UCSD-AML1 (cell line): ENCODE measurements at regions not wholly inside any gene's neighbourhood (a gene's known extent, or its start where the extent isn't known, plus 50 kb on each side); places are given as distances from the start of the nearest gene placed in this dataset.
"Not testable (repeated sequence)": the region's sequence is repeated elsewhere in the genome, so short reads cannot be mapped to it uniquely, and the experiment has no call there.

Source experiments
- DNase-seq: peaks from one replicate; lab custom pipeline; 2025; ENCODE audit not compliant: unreplicated experiment; lab: John Stamatoyannopoulos, UW

- DNase-seq, result no peak
Measured at GRCh38 chr6:165854061-165854862, 191.2 kb upstream of the PDE10A start.

GRCh38 chr6:165852676-165853075 is 189.6 kb upstream of the PDE10A start:
- DNase-seq, result no peak

GRCh38 chr6:165850434-165851019 is 187.5 kb upstream of the PDE10A start:
- DNase-seq, result peak; percentile 74

DNA sequence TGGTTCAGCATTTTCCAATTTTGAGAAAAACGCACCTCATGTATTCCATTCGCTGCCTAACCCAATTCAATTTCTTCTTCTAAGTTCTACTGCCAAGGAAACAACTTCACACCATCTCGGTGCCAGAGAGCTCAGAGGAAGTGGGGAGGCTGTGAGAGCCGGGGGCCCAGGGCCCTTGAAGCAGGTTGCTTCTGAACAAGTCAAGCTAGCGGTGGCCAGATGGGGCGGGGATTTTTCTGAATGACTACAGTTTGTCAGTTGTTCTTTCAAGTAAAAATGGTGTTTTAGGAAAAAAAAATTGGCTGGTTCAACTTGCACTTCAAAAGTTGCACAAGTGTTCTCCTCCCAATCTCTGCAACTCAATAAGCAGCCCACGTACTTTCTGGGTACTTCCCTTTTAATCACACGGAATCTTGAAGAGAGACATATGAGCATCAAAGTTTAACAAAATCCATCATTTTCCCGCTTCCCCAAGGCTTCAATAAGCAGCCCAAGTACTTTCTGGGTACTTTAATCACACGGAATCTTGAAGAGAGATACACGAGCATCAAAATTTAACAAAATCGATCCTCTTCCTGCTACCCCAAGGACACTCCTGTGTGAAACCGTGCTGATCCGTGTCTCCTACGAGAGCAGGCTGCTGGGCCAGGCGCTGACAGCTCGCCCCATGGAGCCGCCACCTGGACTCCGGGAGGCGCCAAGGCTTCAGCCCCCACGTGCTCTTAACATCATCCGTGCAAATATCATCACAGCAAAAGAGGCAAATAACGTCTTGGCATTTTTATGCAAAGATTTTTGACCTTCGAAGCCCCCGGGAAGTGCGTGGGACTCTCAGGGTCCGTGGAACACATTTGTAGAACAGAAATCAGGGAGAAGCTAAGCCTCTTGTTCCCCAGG is 186.7 kb upstream of the PDE10A start:
- DNase-seq, result no peak

DNA sequence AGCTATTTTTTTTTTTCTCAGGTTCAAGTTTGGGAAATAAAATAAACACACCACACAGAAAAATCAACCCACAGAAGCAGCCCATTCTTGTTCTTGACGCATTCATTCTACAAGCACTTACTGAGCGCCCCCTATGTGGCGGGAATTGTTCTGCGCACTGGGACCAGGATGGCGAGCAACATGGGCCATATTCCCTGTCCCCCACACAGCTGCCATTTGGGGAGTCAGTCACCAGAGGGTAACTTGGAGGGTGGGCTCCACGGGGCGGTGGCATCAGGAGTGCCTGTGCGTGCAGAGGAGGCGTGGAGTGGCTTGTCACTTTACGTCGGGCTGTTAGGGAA is 185.0 kb upstream of the PDE10A start:
- DNase-seq, result no peak

DNA sequence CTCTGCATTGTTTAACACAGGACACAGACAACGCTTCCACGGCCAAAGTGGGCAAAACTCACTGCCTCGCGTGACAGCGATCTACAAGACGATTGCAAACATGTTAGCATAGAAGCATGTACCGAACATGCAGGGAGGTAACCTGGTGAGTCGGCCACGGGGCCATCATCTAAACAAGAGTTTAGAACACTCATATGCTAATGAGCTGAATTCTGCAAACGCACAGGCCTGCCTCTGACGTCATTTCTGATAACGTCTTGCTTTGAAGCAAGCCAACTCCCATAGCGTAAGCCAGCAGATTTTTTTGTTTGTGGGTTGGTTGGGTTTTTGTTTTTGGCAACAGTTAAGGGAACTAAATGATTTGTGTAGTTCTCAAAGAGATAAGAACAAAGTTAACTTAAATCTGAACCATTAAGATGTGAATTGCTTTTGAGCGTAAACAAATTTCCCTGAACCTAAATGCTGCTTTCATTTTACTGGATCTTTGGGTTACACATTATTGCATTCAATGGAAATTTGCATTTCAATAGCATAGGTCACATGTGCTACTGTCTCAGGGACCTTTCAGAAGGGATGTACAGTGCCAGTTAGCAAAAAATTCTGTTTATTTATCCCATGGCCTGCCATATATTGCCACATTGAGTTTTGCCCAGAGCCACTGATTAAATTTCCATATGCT is 184.5 kb upstream of the PDE10A start:
- DNase-seq, result no peak

- DNase-seq, result no peak
Measured at GRCh38 chr6:165846123-165846966, 183.3 kb upstream of the PDE10A start.

GRCh38 chr6:165845493-165845892 is 182.5 kb upstream of the PDE10A start:
- DNase-seq, result no peak

DNA sequence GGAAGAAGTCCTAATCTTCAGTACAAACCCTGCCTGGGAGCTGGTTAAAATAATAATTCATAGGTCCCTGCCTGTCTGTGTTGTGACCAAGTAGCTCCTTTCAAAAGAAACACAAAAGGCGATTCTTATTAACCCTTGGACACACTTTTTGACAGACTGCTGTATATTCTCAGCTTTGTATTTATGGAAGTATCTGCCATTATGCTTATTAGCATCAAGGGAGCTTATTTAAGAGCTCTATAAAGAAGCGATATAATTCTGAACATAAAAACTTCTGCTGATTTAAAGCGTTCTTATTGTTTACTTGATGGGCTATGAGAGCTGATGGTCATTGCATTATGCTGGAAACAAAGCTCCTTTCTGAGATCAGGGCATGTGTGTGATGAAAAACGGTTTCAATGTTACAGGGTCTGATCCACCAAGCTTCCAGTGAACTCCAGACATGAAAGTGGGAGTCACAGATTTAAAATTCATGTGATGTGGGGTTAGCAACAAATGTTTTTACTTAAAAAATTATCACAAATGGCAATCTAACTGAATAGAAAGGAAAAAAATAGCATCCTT is 181.8 kb upstream of the PDE10A start:
- no peak for DNase-seq

DNA sequence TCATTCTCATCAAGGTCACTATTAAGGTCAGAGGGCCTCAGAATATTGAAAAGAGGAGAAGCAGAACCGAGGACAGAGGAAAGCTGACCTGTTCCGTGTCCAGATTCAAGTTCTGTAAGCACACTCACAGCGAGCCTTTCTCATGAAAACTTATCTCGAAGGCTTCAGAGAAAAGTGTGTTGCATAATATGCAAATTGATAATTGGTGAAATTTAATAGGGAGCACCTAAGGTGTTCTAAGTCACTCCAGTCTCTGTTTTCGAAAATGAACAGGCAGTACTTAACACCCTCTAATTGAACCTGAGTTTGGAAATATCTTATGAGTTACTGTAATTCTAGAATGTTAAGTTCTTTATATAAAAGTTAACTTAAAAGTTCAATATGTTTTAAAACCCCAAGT is 181.2 kb upstream of the PDE10A start:
- no peak for DNase-seq

DNA sequence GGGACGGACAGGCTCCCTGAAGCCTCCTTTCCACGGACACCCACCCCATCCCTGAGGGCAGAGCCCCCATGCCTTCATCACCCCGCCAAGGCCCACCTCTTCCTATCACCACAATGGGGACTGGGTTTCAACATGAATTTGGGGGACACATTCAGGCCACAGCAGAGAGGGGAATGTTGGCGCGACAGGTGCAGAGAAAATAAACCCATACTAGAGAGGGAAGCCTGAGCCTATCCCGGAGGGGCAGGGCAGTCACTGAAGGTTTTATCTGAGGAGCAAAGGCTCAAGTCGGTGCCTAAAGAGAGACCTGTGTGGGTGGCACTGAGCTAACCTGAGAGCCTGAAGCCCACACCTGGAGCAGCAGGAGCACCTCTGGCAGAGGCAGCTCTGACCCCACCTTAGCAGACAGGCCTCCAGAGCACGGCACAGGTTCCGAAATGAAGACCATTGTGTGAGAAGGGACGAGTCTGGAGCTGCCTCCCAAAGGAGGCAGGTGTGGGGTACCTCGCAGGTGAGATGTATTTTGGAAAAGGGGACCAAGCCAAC is 180.6 kb upstream of the PDE10A start:
- DNase-seq, result no peak

- no peak for DNase-seq
Measured at GRCh38 chr6:165843121-165843520, 180.1 kb upstream of the PDE10A start.

DNA sequence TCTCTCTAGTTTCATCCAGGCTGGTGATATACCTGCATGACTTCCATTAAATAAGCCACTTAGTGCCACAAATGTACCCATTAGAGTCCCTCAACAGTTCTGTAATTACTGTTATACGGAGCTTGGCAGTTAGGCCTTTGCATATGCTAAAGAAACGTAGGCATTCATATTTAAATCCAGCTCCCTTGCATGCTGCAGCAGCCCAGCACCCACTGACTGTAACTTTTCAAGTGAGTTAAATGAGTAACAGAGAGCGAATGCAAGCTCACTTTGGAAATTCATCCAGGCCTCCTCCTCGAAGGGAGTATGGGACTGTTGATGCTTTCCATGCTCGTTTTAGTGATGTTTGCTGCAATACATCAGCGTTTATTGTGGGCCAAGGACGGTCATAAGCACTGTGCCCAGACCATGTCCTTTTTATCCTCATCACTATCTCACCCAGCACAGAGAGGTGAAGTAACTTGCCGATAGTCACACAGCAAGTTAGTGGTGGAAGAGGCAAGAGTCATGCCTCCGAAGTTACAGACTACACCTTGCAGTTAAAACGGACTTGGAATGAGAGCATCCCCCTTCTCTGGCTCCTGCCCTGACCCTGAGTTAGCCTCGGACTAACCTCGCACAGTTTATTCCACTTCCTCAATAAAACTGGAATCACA is 179.4 kb upstream of the PDE10A start:
- no peak for DNase-seq

GRCh38 chr6:165841153-165841558 is 178.1 kb upstream of the PDE10A start:
- DNase-seq, result no peak

DNA sequence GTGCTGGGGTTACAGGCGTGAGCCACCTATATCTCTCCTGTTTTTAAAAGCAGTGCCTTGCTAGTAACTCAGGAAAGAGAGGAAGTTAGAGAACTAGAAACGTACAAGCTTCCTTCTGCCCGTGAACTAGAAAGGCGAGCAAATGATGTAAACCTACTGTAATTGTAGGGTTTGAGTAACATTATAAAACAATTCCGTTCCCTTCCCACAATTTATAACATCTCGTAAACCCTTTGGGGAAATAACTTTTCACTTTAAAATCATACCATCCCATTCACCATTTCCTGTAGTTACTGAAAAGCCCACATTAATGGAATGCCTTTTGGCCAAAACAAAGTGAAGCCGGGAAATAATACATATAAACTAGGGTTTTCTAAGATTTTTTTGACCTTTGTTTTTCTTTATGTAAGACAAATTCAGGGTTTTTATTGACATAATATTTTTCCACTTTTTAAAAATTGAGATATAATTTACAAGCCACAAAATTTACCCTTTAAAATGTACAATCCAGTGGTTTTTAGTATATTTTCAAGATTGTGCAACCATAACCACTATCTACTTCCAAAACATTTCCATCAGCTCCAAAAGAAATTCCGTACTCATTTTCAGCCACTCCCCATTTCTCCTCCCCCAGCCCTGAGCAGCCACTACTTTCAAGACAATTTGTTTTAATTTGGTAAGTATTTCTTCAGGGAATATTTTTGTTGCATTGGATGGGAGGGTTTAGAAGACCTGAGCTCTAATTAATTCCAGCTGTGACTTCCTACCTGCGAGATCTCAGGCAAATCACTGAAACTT is 175.1 kb upstream of the PDE10A start:
- DNase-seq, result no peak

- DNase-seq, result not testable (repeated sequence)
Measured at GRCh38 chr6:165836648-165837047, 173.6 kb upstream of the PDE10A start.

DNA sequence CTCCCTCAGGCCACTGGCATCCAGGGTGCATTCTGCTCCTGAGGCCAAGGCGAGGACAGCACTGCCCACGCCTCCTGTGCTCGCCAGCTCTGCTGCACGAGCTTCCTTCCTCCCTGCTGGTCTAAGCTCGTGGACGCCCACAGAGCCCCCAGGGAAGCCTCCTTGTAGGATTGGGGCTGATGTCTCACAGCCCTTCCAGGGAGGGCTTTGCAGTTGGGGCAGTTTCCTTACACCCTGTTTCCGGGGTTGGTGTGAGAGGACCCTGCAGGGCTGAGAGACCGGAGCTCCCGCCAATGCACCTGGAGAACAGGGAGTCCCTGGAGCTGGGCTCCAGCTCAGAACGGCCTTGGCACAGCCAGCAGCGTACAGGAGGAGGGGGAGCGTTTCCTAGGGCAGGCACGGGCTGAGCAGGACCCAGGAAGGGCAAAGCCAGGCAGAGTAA is 172.4 kb upstream of the PDE10A start:
- DNase-seq, result peak; percentile 29

DNA sequence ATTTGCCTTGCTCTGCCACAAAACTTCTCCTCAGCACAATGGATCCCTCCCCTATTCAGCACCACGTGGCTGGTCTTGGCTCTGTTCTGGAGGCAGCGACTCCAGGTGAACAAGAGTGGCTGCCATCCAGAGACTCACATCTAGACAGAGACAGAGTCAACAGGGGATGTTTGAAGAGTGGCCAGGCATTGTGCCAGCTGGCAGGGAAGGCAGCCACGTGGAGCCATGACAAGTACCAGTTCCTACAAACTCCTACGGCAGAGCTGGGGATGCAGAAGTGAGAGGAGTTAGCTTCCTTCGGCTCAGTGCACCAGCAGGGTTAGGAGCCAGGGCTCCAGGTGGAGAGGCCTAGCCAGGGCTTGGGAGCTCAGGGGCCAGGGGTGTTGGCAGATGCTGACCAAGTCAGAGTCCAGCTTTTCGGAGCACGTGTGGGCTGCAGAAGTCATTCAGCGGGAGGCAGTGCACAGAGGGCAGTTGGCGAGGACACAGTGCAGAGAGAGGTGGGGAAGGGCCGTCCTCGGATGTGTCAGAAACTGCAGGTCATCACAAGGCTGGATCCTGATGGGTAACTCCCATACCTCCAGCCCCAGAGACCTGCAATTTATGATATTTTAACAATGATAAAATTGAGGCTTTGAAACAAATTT is 171.7 kb upstream of the PDE10A start:
- DNase-seq, result no peak
